ENCODE measurements at regions not wholly inside any gene's neighbourhood (a gene's known extent, or its start where the extent isn't known, plus 50 kb on each side); places are given as distances from the start of the nearest gene placed in this dataset.

DNA sequence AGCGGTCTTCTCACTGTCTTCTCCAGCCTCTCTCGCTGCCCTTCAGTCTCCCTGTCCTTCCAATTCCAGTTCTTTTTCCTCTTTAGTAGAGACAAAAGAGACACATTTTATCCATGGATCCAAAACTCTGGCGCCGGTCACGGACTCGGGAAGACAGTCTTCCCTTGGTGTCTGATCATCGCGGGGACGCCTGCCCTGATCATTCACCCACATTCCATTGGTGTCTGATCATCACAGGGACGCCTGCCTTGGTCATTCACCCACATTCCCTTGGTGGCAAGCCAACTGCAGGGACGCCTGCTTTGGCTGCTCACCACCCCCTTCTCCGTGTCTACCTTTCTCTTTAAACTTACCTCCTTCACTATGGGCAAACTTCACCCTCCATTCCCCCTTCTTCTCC lies 619.5 kb downstream of the RERGL start:
- no peak for DNase-seq (ENCODE audit: low spot score, unreplicated experiment)
- TF ChIP-seq, protein P1, sequence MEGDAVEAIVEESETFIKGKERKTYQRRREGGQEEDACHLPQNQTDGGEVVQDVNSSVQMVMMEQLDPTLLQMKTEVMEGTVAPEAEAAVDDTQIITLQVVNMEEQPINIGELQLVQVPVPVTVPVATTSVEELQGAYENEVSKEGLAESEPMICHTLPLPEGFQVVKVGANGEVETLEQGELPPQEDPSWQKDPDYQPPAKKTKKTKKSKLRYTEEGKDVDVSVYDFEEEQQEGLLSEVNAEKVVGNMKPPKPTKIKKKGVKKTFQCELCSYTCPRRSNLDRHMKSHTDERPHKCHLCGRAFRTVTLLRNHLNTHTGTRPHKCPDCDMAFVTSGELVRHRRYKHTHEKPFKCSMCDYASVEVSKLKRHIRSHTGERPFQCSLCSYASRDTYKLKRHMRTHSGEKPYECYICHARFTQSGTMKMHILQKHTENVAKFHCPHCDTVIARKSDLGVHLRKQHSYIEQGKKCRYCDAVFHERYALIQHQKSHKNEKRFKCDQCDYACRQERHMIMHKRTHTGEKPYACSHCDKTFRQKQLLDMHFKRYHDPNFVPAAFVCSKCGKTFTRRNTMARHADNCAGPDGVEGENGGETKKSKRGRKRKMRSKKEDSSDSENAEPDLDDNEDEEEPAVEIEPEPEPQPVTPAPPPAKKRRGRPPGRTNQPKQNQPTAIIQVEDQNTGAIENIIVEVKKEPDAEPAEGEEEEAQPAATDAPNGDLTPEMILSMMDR (IDR thresholded peaks at IDR 0.05; ENCODE audit: unreplicated experiment): no peak
- no peaks in the 10 kb centered on the region for H3K36me3 Mint-ChIP-seq (ENCODE audit: insufficient read depth)
- no peaks in the 10 kb centered on the region for H3K4me1 Mint-ChIP-seq (ENCODE audit: low read depth)
- no peak overlapping the region for H3K27ac Mint-ChIP-seq
- peaks cover 15% of the 10 kb centered on the region for H3K9me3 Mint-ChIP-seq (ENCODE audit: low read depth)
- H3K27me3 Mint-ChIP-seq: no peaks in the 10 kb centered on the region
- no peak overlapping the region for H3K4me3 Mint-ChIP-seq (ENCODE audit: low read depth)

DNA sequence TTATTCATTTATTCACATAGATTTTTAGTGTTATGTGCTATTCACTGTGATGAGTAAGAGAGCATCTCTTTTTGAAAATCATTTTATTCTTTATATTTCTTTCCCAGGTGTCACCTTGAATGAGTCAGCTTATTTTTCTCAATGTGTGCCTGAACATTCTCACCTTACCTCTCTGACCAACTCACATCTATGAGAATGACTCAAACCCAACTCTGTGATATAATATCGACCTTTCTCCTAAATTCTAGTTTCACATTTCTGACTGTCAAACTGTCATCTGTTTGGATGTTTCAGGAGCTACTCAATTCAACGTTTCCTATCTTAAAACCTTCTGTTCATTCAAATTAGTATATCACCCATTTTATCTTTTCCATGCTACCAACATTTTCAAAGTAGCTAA lies 630.8 kb downstream of the RERGL start:
- Mint-ChIP-seq H3K9me3 (ENCODE audit: low read depth) (no peaks in the 10 kb centered on the region), H3K27me3 (no peaks in the 10 kb centered on the region), H3K27ac (no peak overlapping the region), H3K4me3 (ENCODE audit: low read depth) (no peak overlapping the region), H3K36me3 (ENCODE audit: insufficient read depth) (no peaks in the 10 kb centered on the region), H3K4me1 (ENCODE audit: low read depth) (peaks cover 5% of the 10 kb centered on the region)
- no peak for DNase-seq (ENCODE audit: low spot score, unreplicated experiment)
- TF ChIP-seq, protein P1 (IDR thresholded peaks at IDR 0.05; ENCODE audit: unreplicated experiment): no peak

DNA sequence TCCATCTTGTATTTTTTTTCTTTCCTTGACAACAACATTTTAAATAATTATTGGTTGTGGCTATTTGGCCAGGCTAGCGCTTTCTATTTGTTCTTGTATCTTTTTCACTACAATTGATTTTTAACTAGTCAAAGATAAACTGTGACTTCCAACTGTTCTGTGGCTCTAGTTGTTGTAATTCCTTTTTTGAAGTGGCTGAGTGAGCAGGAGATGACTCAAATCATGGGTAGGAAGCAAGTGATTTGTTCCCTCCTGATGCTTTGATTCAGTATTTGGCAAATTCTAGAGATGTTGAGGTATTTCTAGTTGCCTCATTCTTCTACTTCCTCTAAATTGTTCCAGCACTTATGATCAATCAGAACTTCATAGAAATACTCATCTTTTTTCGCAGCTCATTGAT lies 633.5 kb downstream of the RERGL start:
- DNase-seq (ENCODE audit: low spot score, unreplicated experiment): no peak

DNA sequence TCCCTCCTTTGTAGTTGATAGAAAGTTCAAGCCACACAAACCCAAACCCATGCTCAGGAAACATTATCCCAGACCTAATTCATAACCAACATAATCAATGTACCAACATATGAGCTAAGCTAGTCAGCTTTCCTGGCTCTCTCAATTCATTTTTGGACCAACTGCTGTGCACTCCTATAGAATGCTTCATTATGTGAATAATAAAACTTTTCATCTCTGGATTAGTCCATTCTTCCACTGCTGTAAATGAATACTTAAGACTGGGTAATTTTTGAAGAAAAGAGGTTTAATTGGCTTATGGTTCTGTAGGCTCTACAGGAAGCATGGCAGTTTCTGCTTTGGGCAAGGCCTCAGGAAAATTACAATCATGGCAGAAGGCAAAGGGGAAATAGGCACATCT lies 651.9 kb downstream of the RERGL start:
- H3K4me1 Mint-ChIP-seq (ENCODE audit: low read depth): no peaks in the 10 kb centered on the region
- H3K4me3 Mint-ChIP-seq (ENCODE audit: low read depth): no peak overlapping the region
- no peaks in the 10 kb centered on the region for H3K27me3 Mint-ChIP-seq
- TF ChIP-seq, protein P1 (IDR thresholded peaks at IDR 0.05; ENCODE audit: unreplicated experiment): no peak
- peaks cover 24% of the 10 kb centered on the region for H3K9me3 Mint-ChIP-seq (ENCODE audit: low read depth)
- H3K27ac Mint-ChIP-seq: no peak overlapping the region
- no peak for DNase-seq (ENCODE audit: low spot score, unreplicated experiment)
- H3K36me3 Mint-ChIP-seq (ENCODE audit: insufficient read depth): no peaks in the 10 kb centered on the region

More for the DNA sequence above, 633.5 kb downstream of the RERGL start:
- Mint-ChIP-seq H3K4me3 (ENCODE audit: low read depth) (no peak overlapping the region), H3K36me3 (ENCODE audit: insufficient read depth) (no peaks in the 10 kb centered on the region), H3K4me1 (ENCODE audit: low read depth) (peaks cover 5% of the 10 kb centered on the region), H3K9me3 (ENCODE audit: low read depth) (no peaks in the 10 kb centered on the region), H3K27me3 (no peaks in the 10 kb centered on the region), H3K27ac (no peak overlapping the region)
- TF ChIP-seq, protein P1 (IDR thresholded peaks at IDR 0.05; ENCODE audit: unreplicated experiment): no peak

DNA sequence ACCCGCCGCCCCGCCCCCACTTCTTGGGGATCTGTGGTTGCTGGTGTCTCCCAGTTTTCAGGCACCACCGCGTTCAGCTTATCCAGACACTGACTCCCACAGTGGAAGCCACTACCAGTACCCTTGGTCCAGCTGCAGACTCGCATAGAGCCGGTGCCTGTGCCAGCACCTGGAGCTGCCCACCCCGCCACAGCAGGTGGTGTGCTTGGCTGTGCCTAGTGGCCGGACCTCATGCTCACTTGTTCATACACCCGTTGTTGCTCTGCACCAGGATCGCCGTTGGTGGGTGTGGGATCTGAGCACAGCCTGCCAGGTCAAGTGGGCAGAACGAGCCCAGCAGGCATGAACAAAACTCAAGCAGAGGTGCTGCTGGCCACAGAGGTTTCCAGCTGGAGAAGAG lies 673.2 kb downstream of the RERGL start:
- H3K9me3 Mint-ChIP-seq (ENCODE audit: low read depth): peaks cover 22% of the 10 kb centered on the region
- no peaks in the 10 kb centered on the region for H3K4me1 Mint-ChIP-seq (ENCODE audit: low read depth)
- no peak overlapping the region for H3K27ac Mint-ChIP-seq
- H3K4me3 Mint-ChIP-seq (ENCODE audit: low read depth): no peak overlapping the region
- DNase-seq (ENCODE audit: low spot score, unreplicated experiment): no peak
- H3K36me3 Mint-ChIP-seq (ENCODE audit: insufficient read depth): no peaks in the 10 kb centered on the region
- TF ChIP-seq, protein P1 (IDR thresholded peaks at IDR 0.05; ENCODE audit: unreplicated experiment): no peak
- no peaks in the 10 kb centered on the region for H3K27me3 Mint-ChIP-seq

Data from progenitor cell of endocrine pancreas (in vitro differentiated cells).